IPS DF 4.7 (cell line): ENCODE measurements at regions not wholly inside any gene's neighbourhood (a gene's known extent, or its start where the extent isn't known, plus 50 kb on each side); places are given as distances from the start of the nearest gene placed in this dataset.
"Not testable (repeated sequence)": the region's sequence is repeated elsewhere in the genome, so short reads cannot be mapped to it uniquely, and the experiment has no call there.

Experiments
- DNase-seq: peaks from one replicate; pipeline ENCODE4 v3.0.0-alpha.2; 2013; ENCODE audit warnings: low spot score; ENCODE audit errors: extremely low read depth

GRCh38 chr10:21406595-21407193, 118.8 kb downstream of the SKIDA1 start:
- DNase-seq = no peak

GRCh38 chr10:21405981-21406380, 119.5 kb downstream of the SKIDA1 start:
- DNase-seq = no peak

GRCh38 chr10:21403256-21404015, 122.0 kb downstream of the SKIDA1 start:
- DNase-seq = no peak

GRCh38 chr10:21402606-21403083, 122.8 kb downstream of the SKIDA1 start:
- no peak for DNase-seq

- no peak for DNase-seq
These were observed 124.3 kb downstream of the SKIDA1 start for GRCh38 chr10:21401196-21401595.

- DNase-seq = no peak
These were observed 126.0 kb downstream of the SKIDA1 start for GRCh38 chr10:21399392-21400035.

GRCh38 chr10:21398563-21399231, 126.8 kb downstream of the SKIDA1 start:
- no peak for DNase-seq

GRCh38 chr10:21396889-21397288, 128.6 kb downstream of the SKIDA1 start:
- DNase-seq = no peak

- DNase-seq = no peak
These were observed 131.6 kb downstream of the SKIDA1 start for GRCh38 chr10:21393931-21394330.

GRCh38 chr10:21388589-21388988, 136.9 kb downstream of the SKIDA1 start:
- DNase-seq = no peak

- no peak for DNase-seq
These were observed 137.6 kb downstream of the SKIDA1 start for GRCh38 chr10:21387868-21388267.

- no peak for DNase-seq
These were observed 139.4 kb downstream of the SKIDA1 start for GRCh38 chr10:21385996-21386585.

- no peak for DNase-seq
These were observed 139.9 kb downstream of the SKIDA1 start for GRCh38 chr10:21385536-21385935.

- no peak for DNase-seq
These were observed 146.3 kb downstream of the SKIDA1 start for GRCh38 chr10:21379143-21379542.

- DNase-seq = not testable (repeated sequence)
These were observed 150.2 kb downstream of the SKIDA1 start for GRCh38 chr10:21375274-21375673.

GRCh38 chr10:21373881-21374280, 151.6 kb downstream of the SKIDA1 start:
- not testable (repeated sequence) for DNase-seq

GRCh38 chr10:21372651-21373410, 152.7 kb downstream of the SKIDA1 start:
- no peak for DNase-seq

GRCh38 chr10:21369697-21370096, 155.8 kb downstream of the SKIDA1 start:
- no peak for DNase-seq

GRCh38 chr10:21368728-21369425, 156.6 kb downstream of the SKIDA1 start:
- DNase-seq = no peak

- no peak for DNase-seq
These were observed 157.4 kb downstream of the SKIDA1 start for GRCh38 chr10:21368022-21368582.
